ENCODE measurements at regions not wholly inside any gene's neighbourhood (a gene's known extent, or its start where the extent isn't known, plus 50 kb on each side); places are given as distances from the start of the nearest gene placed in this dataset.
"Not testable (repeated sequence)": the region's sequence is repeated elsewhere in the genome, so short reads cannot be mapped to it uniquely, and the experiment has no call there.

- not testable (repeated sequence) for TF ChIP-seq REST (IDR thresholded peaks at IDR 0.05; ENCODE audit: insufficient replicate concordance, low read depth); CTCF (IDR thresholded peaks at IDR 0.05; ENCODE audit: insufficient read depth, low read length); POLR2AphosphoS5 (IDR thresholded peaks at IDR 0.05; ENCODE audit: low read depth)
These were observed 1149.3 kb downstream of the TMEM121 start for GRCh38 chr14:106675716-106676115.
